ENCODE measurements at regions not wholly inside any gene's neighbourhood (a gene's known extent, or its start where the extent isn't known, plus 50 kb on each side); places are given as distances from the start of the nearest gene placed in this dataset.

- TF ChIP-seq SFPQ (IDR thresholded peaks at IDR 0.05; ENCODE audit: low read depth, low read length) (no peak), MIER1 (IDR thresholded peaks at IDR 0.05; ENCODE audit: low read depth) (no peak), SNAPC5 (CRISPR knock-in tag; IDR thresholded peaks at IDR 0.05) (no peak), TOE1 (IDR thresholded peaks at IDR 0.05; ENCODE audit: borderline replicate concordance) (peak; percentile 72), TOE1 (CRISPR knock-in tag; IDR thresholded peaks at IDR 0.05; ENCODE audit: borderline replicate concordance, low read depth) (no peak), BHLHE40 (IDR thresholded peaks at IDR 0.05; ENCODE audit: low read length) (no peak), MXI1 (IDR thresholded peaks at IDR 0.05; ENCODE audit: low read depth, low read length) (no peak), SMARCA5 (IDR thresholded peaks at IDR 0.05) (no peak), ZBTB8A (IDR thresholded peaks at IDR 0.05; ENCODE audit: partially characterized antibody) (no peak), L3MBTL2 (IDR thresholded peaks at IDR 0.05) (peak; percentile 87), ZNF3 (CRISPR knock-in tag; IDR thresholded peaks at IDR 0.05) (no peak), RBM25 (IDR thresholded peaks at IDR 0.05; ENCODE audit: low read depth, low read length, severe bottlenecking) (peak; percentile 22), RBM39 (optimal IDR thresholded peaks at IDR 0.05; ENCODE audit: low read depth, low read length) (no peak), NFE2L1 (tag; IDR thresholded peaks at IDR 0.05; ENCODE audit: borderline replicate concordance, low read depth) (no peak), ZNF41 (CRISPR knock-in tag; conservative IDR thresholded peaks at IDR 0.05) (no peak)
- TF ChIP-seq, protein P1, sequence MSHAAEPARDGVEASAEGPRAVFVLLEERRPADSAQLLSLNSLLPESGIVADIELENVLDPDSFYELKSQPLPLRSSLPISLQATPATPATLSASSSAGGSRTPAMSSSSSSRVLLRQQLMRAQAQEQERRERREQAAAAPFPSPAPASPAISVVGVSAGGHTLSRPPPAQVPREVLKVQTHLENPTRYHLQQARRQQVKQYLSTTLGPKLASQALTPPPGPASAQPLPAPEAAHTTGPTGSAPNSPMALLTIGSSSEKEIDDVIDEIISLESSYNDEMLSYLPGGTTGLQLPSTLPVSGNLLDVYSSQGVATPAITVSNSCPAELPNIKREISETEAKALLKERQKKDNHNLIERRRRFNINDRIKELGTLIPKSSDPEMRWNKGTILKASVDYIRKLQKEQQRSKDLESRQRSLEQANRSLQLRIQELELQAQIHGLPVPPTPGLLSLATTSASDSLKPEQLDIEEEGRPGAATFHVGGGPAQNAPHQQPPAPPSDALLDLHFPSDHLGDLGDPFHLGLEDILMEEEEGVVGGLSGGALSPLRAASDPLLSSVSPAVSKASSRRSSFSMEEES (CRISPR knock-in tag; IDR thresholded peaks at IDR 0.05) = peak; percentile 87
- TF ChIP-seq, protein P2, sequence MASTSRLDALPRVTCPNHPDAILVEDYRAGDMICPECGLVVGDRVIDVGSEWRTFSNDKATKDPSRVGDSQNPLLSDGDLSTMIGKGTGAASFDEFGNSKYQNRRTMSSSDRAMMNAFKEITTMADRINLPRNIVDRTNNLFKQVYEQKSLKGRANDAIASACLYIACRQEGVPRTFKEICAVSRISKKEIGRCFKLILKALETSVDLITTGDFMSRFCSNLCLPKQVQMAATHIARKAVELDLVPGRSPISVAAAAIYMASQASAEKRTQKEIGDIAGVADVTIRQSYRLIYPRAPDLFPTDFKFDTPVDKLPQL (IDR thresholded peaks at IDR 0.05; ENCODE audit: extremely low read depth, insufficient read length) = no peak
These were observed 474.7 kb downstream of the HAPSTR1 start (continued) for GRCh38 chr16:9566099-9566498.
